OCI-LY7 (cell line): ENCODE measurements at regions not wholly inside any gene's neighbourhood (a gene's known extent, or its start where the extent isn't known, plus 50 kb on each side); places are given as distances from the start of the nearest gene placed in this dataset.

Experiments
- BruUV-seq: library from RNA; stranded (reverse); fragments of 400-500 nt; replicated peaks from 2 replicates; lab custom pipeline; 2021; lab: Mats Ljungman, UMichigan
- CTCF ChIA-PET: fragments of 300-600 bp; sonication (Branson Sonifier 250); formaldehyde crosslinking; loops from one replicate; lab custom pipeline; 2022; ENCODE audit warnings: antibody characterized with exemption; ENCODE audit not compliant: unreplicated experiment; lab: Charles Lee
- POLR2A ChIA-PET: fragments of 300-600 bp; sonication (Branson Sonifier 250); formaldehyde crosslinking; loops from one replicate; lab custom pipeline; 2022; ENCODE audit warnings: antibody characterized with exemption; lab: Charles Lee
- DNase-seq: peaks from one replicate; pipeline ENCODE4 v3.0.0-alpha.2; 2015; ENCODE audit warnings: low spot score
- H2AFZ ChIP-seq: fragments of 200-600 bp; sonication (generic), shearing (Covaris generic); 2 replicates; pipeline ENCODE4 v1.6.1; 2014; ENCODE audit warnings: mild to moderate bottlenecking, antibody characterized with exemption, low read length, moderate library complexity
- H3K27ac ChIP-seq: fragments of 200-600 bp; sonication (generic); 2 replicates; pipeline ENCODE4 v1.5.1; 2014; ENCODE audit warnings: mixed run types, low read depth, mild to moderate bottlenecking, moderate library complexity, low read length, inconsistent platforms; ENCODE audit not compliant: poor library complexity, severe bottlenecking
- H3K36me3 ChIP-seq: fragments of 200-600 bp; sonication (generic); 2 replicates; pipeline ENCODE4 v1.6.1; 2014; ENCODE audit warnings: mild to moderate bottlenecking, antibody characterized with exemption, low read length, moderate library complexity, mixed read lengths; ENCODE audit not compliant: insufficient read depth
- H3K4me1 ChIP-seq: fragments of 200-600 bp; sonication (generic); 2 replicates; pipeline ENCODE4 v1.5.1; 2014; ENCODE audit warnings: mild to moderate bottlenecking, low read length; ENCODE audit not compliant: insufficient read depth, poor library complexity, severe bottlenecking
- H3K4me2 ChIP-seq: fragments of 200-600 bp; sonication (generic); 2 replicates; pipeline ENCODE4 v1.6.1; 2014; ENCODE audit warnings: mild to moderate bottlenecking, low read length
- H3K4me3 ChIP-seq: fragments of 200-600 bp; sonication (generic); 2 replicates; pipeline ENCODE4 v1.5.1; 2014; ENCODE audit warnings: mild to moderate bottlenecking, low read depth, low read length; ENCODE audit not compliant: poor library complexity, severe bottlenecking
- H3K79me2 ChIP-seq: fragments of 200-600 bp; sonication (generic); 2 replicates; pipeline ENCODE4 v1.6.1; 2016; ENCODE audit warnings: low read depth, mild to moderate bottlenecking, low read length, moderate library complexity, mixed read lengths; ENCODE audit not compliant: insufficient read depth
- H3K9me2 ChIP-seq: fragments of 200-600 bp; sonication (generic); 2 replicates; pipeline ENCODE4 v1.6.1; 2016; ENCODE audit warnings: mild to moderate bottlenecking, low read length, mixed read lengths; ENCODE audit not compliant: insufficient read depth
- H3K9me3 ChIP-seq: fragments of 200-600 bp; sonication (generic); 2 replicates; pipeline ENCODE4 v1.6.1; 2014; ENCODE audit warnings: mild to moderate bottlenecking, mixed run types, low read length, mixed read lengths
- H4K20me1 ChIP-seq: fragments of 200-600 bp; sonication (generic); 2 replicates; pipeline ENCODE4 v1.6.1; 2014; ENCODE audit warnings: mild to moderate bottlenecking, antibody characterized with exemption, low read length, moderate library complexity, mixed read lengths; ENCODE audit not compliant: insufficient read depth
- CTCF ChIP-seq: fragments of 200-600 bp; sonication (generic); conservative IDR thresholded peaks from 2 replicates; pipeline ENCODE4 v1.5.1; 2014; ENCODE audit warnings: mild to moderate bottlenecking, antibody characterized with exemption, low read length, moderate library complexity, mixed read lengths
- EZH2phosphoT487 ChIP-seq: fragments of 200-600 bp; sonication (generic); IDR thresholded peaks from 2 replicates; pipeline ENCODE4 v1.6.1; 2018; ENCODE audit warnings: low read depth, borderline replicate concordance, mild to moderate bottlenecking, mixed run types, antibody characterized with exemption, low read length, moderate library complexity, mixed read lengths
- intact Hi-C: fragments of 100-400 bp; cut with micrococcal nuclease; formaldehyde crosslinking; loops from one replicate; pipeline ENCODE4 v1.10.0; 2022; ENCODE audit not compliant: unreplicated experiment

- Histone ChIP-seq H3K36me3 (no peaks in the 10 kb centered on the region), H3K4me1 (no peaks in the 10 kb centered on the region), H3K79me2 (no peaks in the 10 kb centered on the region), H2AFZ (no peak overlapping the region), H4K20me1 (no peaks in the 10 kb centered on the region), H3K9me2 (no peaks in the 10 kb centered on the region), H3K27ac (no peak overlapping the region), H3K4me2 (no peak overlapping the region), H3K4me3 (no peak overlapping the region), H3K9me3 (no peaks in the 10 kb centered on the region)
- TF ChIP-seq EZH2phosphoT487 (no peak), CTCF (no peak)
- DNase-seq = no peak
- POLR2A ChIA-PET = interaction anchor here (0.6 to 1.1 kb wide), 2 partner anchors 14 to 98 kb away, joined by 3 read pairs; no protein-coding TSS in a partner anchor
- no TSS peak for BruUV-seq
- intact Hi-C loops = no loop called here
- CTCF ChIA-PET = no interaction called here
Measured at GRCh38 chr2:9106338-9107167, 100.1 kb upstream of the ASAP2 start.

GRCh38 chr2:9105601-9106337 lies 100.8 kb upstream of the ASAP2 start:
- no peaks in the 10 kb centered on the region for H3K9me3 ChIP-seq
- no peaks in the 10 kb centered on the region for H3K4me1 ChIP-seq
- no peaks in the 10 kb centered on the region for H3K36me3 ChIP-seq
- H3K79me2 ChIP-seq = no peaks in the 10 kb centered on the region
- POLR2A ChIA-PET = interaction anchor here (0.6 to 1.1 kb wide), 2 partner anchors 13 to 99 kb away, joined by 3 read pairs; no protein-coding TSS in a partner anchor
- CTCF ChIA-PET = no interaction called here
- no peak overlapping the region for H2AFZ ChIP-seq
- H4K20me1 ChIP-seq = no peaks in the 10 kb centered on the region
- TF ChIP-seq EZH2phosphoT487 (no peak), CTCF (no peak)
- no peak overlapping the region for H3K4me3 ChIP-seq
- no peak for DNase-seq
- BruUV-seq = no TSS peak
- intact Hi-C loops = no loop called here
- H3K9me2 ChIP-seq = no peaks in the 10 kb centered on the region
- no peak overlapping the region for H3K4me2 ChIP-seq
- no peak overlapping the region for H3K27ac ChIP-seq
